Cardiac fibroblast (primary cell): ENCODE measurements at regions not wholly inside any gene's neighbourhood (a gene's known extent, or its start where the extent isn't known, plus 50 kb on each side); places are given as distances from the start of the nearest gene placed in this dataset.
A peak's percentile ranks its signal among the peaks of the same experiment; 100 is the strongest.

ENCODE experiments used
- DNase-seq, 2 donors: peaks; one replicate each; pipeline versions ENCODE4 v3.0.0 to v3.0.0-alpha.2; 2010; ENCODE audit warnings: low read depth in 2 of 2
- H3K4me3 ChIP-seq, 2 donors: replicated peaks in 1 of 2; 1 replicate in 1 of 2; 2 replicates in 1 of 2; pipeline ENCODE4 v1.5.1; 2011; ENCODE audit warnings: low read depth in 2 of 2, low read length in 2 of 2, mild to moderate bottlenecking in 2 of 2, moderate library complexity in 1 of 2
- TF ChIP-seq, protein P1 (sequence below): IDR thresholded peaks from one replicate; pipeline ENCODE4 v1.5.1; 2011; ENCODE audit warnings: low read depth, mild to moderate bottlenecking, low read length, inconsistent platforms

DNA sequence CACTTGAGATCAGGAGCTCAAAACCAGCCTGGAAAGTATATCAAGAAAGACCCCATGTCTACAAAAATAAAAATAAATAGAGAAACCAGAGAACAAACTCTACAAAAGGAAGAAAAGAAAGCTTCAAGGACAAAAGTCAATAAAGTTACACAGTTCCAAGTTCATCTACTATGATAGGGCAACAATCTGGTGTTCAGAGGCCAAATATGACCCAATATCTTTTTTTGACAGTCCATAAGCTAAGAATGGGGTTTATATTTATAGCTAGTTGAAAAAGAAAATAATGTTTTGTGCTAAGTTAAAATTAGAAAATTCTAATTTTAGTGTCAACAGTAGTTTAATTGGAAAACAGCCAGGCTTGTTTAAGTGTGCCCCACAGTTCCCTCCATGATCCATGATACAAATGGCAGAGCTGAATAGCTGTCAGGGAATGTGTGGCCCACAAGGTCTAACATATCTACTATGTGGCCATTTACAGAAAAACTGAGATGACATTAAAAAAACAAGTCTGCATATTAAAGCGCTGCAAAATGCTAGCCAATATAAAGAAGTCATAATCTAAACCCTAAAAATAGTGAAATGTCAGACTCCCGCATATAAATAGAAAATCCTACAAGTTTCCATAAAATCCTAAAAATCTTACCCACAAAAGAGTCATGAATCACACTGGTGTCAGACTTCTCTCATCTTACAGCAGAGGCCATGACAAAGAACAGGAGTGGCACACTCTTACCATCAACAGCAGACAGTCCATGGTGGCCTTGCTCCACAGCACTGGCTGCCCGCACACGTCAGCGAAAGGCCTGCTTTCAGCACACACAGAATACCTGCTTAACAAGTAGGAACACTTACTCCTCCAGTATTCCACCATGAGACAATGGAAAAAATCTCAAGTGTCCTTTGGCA is 281.9 kb upstream of the HSFY2 start:
- DNase-seq: peak in 1 of 2 donors; percentile 3
- TF ChIP-seq, protein P1, sequence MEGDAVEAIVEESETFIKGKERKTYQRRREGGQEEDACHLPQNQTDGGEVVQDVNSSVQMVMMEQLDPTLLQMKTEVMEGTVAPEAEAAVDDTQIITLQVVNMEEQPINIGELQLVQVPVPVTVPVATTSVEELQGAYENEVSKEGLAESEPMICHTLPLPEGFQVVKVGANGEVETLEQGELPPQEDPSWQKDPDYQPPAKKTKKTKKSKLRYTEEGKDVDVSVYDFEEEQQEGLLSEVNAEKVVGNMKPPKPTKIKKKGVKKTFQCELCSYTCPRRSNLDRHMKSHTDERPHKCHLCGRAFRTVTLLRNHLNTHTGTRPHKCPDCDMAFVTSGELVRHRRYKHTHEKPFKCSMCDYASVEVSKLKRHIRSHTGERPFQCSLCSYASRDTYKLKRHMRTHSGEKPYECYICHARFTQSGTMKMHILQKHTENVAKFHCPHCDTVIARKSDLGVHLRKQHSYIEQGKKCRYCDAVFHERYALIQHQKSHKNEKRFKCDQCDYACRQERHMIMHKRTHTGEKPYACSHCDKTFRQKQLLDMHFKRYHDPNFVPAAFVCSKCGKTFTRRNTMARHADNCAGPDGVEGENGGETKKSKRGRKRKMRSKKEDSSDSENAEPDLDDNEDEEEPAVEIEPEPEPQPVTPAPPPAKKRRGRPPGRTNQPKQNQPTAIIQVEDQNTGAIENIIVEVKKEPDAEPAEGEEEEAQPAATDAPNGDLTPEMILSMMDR: no peak
- H3K4me3 ChIP-seq: no peak overlapping the region

DNA sequence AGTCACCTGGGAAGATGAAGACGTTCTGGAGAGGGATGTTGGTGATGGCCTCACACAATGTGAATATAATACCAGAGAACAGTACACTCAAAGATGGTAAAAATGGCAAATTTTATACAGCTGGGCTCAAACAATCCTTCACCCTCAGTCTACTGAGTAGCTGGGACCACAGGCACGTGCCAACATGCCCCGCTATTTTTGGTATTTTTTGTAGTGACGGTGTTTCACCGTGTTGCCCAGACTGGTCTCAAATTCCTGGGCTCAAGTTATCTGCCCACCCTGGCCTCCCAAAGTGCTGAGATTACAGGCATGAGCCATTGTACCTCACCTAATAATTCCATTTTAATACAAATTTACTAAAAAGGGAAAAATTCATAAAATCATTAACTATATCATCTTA is 280.3 kb upstream of the HSFY2 start:
- no peak overlapping the region for H3K4me3 ChIP-seq
- DNase-seq: no peak
- TF ChIP-seq, protein P1: no peak

DNA sequence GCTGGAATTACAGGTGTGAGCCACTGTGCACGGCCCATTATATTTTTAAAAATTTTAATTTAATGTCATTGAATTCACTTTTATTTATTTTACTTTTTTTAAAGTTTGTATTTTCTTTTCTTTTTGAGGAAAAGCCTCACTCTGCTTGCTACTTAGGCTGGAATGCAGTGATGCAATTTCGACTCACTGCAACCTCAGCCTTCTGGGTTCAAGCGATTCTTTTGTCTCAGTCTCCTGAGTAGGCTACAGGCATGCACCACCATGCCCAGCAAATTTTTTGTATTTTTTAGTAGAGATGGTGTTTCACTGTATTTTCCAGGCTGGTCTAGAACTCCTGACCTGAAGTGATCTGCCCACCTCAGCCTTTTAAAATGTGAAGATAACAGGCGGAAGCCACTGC is 277.5 kb upstream of the HSFY2 start:
- TF ChIP-seq, protein P1: no peak
- peak; percentile 21 to 65 for DNase-seq
- no peak overlapping the region for H3K4me3 ChIP-seq

DNA sequence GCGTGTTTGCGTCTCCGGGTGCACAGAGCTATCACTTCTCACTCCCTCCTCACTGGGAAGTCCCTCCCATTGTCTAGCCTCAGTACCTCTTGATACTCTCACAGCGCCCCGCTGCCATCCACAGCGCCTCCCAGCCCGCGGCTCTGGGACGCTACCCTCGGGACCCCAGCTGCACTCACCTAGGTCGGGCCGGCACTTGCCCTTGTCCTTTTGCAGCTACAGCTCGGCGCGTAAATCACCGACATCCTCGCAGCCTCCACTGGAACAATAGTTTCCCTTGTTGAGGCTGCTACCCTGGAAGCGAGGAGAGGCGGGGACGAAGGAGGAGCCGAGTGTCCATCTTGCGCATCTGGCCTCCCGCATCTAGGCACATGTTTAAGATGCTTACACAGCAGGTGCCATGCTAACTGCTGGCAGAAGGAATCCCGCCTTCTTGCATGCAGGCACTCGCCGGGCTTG is 269.5 kb upstream of the HSFY2 start:
- TF ChIP-seq, protein P1: no peak
- DNase-seq: no peak
- no peak overlapping the region for H3K4me3 ChIP-seq

DNA sequence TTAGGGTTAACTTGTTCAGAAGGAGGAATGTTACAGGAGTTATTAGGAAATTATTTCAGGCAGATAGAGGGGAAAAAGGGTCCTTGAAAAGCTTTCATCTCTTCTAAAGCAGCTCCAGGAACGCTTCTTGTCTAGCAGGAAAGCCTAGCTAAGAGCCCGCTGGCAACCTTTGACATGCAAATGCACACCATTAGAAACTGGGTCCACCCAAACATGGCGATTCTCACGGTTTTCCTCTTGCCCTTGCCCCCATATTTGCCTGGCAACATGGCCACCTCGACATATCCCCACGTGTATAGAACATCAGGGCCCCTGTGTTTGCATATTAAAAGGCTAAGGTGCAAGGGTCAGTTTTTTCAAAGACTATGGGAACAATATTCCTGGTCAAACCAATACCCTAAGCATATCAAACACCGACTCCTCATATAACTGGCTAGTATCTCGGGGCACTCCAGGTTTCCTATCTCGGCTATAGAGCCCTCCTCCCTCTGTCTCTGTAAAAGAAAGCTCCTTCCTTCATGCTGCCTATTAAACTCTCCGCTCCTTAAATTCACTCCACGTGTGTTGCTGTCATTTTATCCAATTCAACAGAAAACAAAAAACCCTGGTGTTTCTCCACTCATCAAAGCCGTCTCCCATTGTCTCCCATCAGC is 268.9 kb upstream of the HSFY2 start:
- H3K4me3 ChIP-seq: no peak overlapping the region
- TF ChIP-seq, protein P1: no peak
- DNase-seq: no peak

DNA sequence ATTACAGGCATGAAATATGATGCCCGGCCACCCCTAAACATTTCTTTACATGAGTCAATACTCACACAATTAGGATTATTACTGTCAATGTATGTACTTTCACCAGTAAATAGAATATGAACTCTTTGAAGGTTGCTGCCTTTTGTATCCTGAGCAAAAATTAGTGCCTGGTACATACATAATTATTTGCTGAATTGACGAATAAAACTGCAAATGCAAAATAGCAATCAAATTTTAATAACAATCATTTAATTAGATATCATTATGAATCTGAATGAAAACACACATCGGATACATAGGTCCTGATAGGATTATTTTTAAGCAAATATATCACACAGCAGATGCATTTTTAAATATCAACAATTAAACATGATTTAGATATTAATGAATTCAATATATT is 253.1 kb upstream of the HSFY2 start:
- DNase-seq: no peak
- H3K4me3 ChIP-seq: no peak overlapping the region
- TF ChIP-seq, protein P1: no peak
